ENCODE measurements at regions not wholly inside any gene's neighbourhood (a gene's known extent, or its start where the extent isn't known, plus 50 kb on each side); places are given as distances from the start of the nearest gene placed in this dataset.

GRCh38 chr15:85874236-85874635, 79.5 kb upstream of the KLHL25 start:
- CTCF ChIA-PET (ENCODE audit: partially characterized antibody), result no interaction called here
- no peaks in the 10 kb centered on the region for H3K9me3 ChIP-seq (ENCODE audit: control insufficient read depth in 1 of 2, low read length in 2 of 2)
- H3K27ac Mint-ChIP-seq, result no peak overlapping the region

DNA sequence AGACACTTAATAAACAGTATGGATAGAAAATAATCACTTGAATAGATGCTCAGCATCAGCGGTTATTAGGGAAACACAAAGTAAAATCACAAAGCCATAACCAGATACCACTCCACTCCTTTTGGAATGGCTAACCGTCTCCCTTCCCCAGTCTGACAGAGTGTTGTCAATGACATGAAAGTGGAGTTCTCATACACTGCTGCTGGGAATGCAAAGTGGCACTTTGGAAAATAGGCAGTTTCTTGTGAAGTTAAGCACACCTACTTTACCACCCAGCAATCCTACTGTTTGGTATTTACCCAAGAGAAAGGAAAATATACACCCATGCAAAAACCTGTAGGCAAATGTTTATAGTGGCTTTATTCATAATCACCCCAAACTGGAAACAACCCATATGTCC, 81.0 kb upstream of the KLHL25 start:
- H3K27ac ChIP-seq (ENCODE audit: low read depth, low read length), result no peak overlapping the region
- H3K36me3 Mint-ChIP-seq, result no peaks in the 10 kb centered on the region
- no peak overlapping the region for H3K4me3 ChIP-seq (ENCODE audit: low read length in 2 of 2)
- H3K9me3 Mint-ChIP-seq, result no peaks in the 10 kb centered on the region
- H3K27me3 Mint-ChIP-seq, result peaks cover 40 to 43% of the 10 kb centered on the region in 2 donors
- ChIA-PET POLR2A (ENCODE audit: partially characterized antibody) (no interaction called here), CTCF (ENCODE audit: partially characterized antibody) (no interaction called here)
- intact Hi-C loops (cut with micrococcal nuclease), result no loop called here
- H3K4me1 ChIP-seq (ENCODE audit: insufficient read depth, low read length), result no peaks in the 10 kb centered on the region
- no peak overlapping the region for H3K27ac Mint-ChIP-seq
- no peaks in the 10 kb centered on the region for H3K36me3 ChIP-seq (ENCODE audit: insufficient read depth, low read length)
- no peak overlapping the region for H3K4me3 Mint-ChIP-seq
- DNase-seq, result no peak
- no peaks in the 10 kb centered on the region for H3K9me3 ChIP-seq (ENCODE audit: control insufficient read depth in 1 of 2, low read length in 2 of 2)
- peaks cover 0 to 3% (median 1%) of the 10 kb centered on the region in 4 donors for H3K4me1 Mint-ChIP-seq
- peaks cover 3% of the 10 kb centered on the region for H3K27me3 ChIP-seq (ENCODE audit: insufficient read depth, low read length)

More at GRCh38 chr15:85874236-85874635, 79.5 kb upstream of the KLHL25 start:
- no peaks in the 10 kb centered on the region for H3K36me3 ChIP-seq (ENCODE audit: insufficient read depth, low read length)
- POLR2A ChIA-PET (ENCODE audit: partially characterized antibody), result no interaction called here
- no peak for DNase-seq
- H3K27me3 ChIP-seq (ENCODE audit: insufficient read depth, low read length), result peaks cover 3% of the 10 kb centered on the region
- Mint-ChIP-seq H3K36me3 (no peaks in the 10 kb centered on the region), H3K9me3 (no peaks in the 10 kb centered on the region), H3K4me1 (peaks cover 0 to 2% (median 0%) of the 10 kb centered on the region in 4 donors), H3K27me3 (peaks cover 33 to 41% of the 10 kb centered on the region in 2 donors), H3K4me3 (no peak overlapping the region)
- no peak overlapping the region for H3K27ac ChIP-seq (ENCODE audit: low read depth, low read length)
- H3K4me1 ChIP-seq (ENCODE audit: insufficient read depth, low read length), result no peaks in the 10 kb centered on the region
- intact Hi-C loops (cut with micrococcal nuclease), result no loop called here
- H3K4me3 ChIP-seq (ENCODE audit: low read length in 2 of 2), result no peak overlapping the region

- no peak overlapping the region for H3K27ac ChIP-seq (ENCODE audit: low read depth, low read length)
- H3K36me3 ChIP-seq (ENCODE audit: insufficient read depth, low read length), result no peaks in the 10 kb centered on the region
- H3K27ac Mint-ChIP-seq, result no peak overlapping the region
- intact Hi-C loops (cut with micrococcal nuclease), result no loop called here
- H3K27me3 Mint-ChIP-seq, result peaks cover 33 to 34% of the 10 kb centered on the region in 2 donors
- peaks cover 3% of the 10 kb centered on the region for H3K27me3 ChIP-seq (ENCODE audit: insufficient read depth, low read length)
- H3K4me1 ChIP-seq (ENCODE audit: insufficient read depth, low read length), result no peaks in the 10 kb centered on the region
- POLR2A ChIA-PET (ENCODE audit: partially characterized antibody), result no interaction called here
- H3K36me3 Mint-ChIP-seq, result no peaks in the 10 kb centered on the region
- peaks cover 0 to 8% (median 2%) of the 10 kb centered on the region in 8 donors for H3K9me3 Mint-ChIP-seq
- no peak for DNase-seq
- H3K4me3 ChIP-seq (ENCODE audit: low read length in 2 of 2), result no peak overlapping the region
- peaks cover 0 to 3% (median under 1%) of the 10 kb centered on the region in 4 donors for H3K4me1 Mint-ChIP-seq
- CTCF ChIA-PET (ENCODE audit: partially characterized antibody), result no interaction called here
- no peaks in the 10 kb centered on the region for H3K9me3 ChIP-seq (ENCODE audit: control insufficient read depth in 1 of 2, low read length in 2 of 2)
- no peak overlapping the region for H3K4me3 Mint-ChIP-seq
Measured at GRCh38 chr15:85878828-85879225, 84.1 kb upstream of the KLHL25 start.

GRCh38 chr15:85879334-85880163, 84.8 kb upstream of the KLHL25 start:
- Mint-ChIP-seq H3K4me1 (peaks cover 0 to 3% (median under 1%) of the 10 kb centered on the region in 4 donors), H3K27me3 (peaks cover 34 to 35% of the 10 kb centered on the region in 2 donors), H3K27ac (no peak overlapping the region), H3K9me3 (peaks cover 0 to 8% (median 2%) of the 10 kb centered on the region in 8 donors), H3K36me3 (no peaks in the 10 kb centered on the region), H3K4me3 (no peak overlapping the region)
- ChIA-PET CTCF (ENCODE audit: partially characterized antibody) (no interaction called here), POLR2A (ENCODE audit: partially characterized antibody) (no interaction called here)
- intact Hi-C loops (cut with micrococcal nuclease), result no loop called here
- Histone ChIP-seq H3K4me3 (ENCODE audit: low read length in 2 of 2) (no peak overlapping the region), H3K9me3 (ENCODE audit: control insufficient read depth in 1 of 2, low read length in 2 of 2) (no peaks in the 10 kb centered on the region), H3K36me3 (ENCODE audit: insufficient read depth, low read length) (no peaks in the 10 kb centered on the region), H3K27me3 (ENCODE audit: insufficient read depth, low read length) (peaks cover 3% of the 10 kb centered on the region), H3K4me1 (ENCODE audit: insufficient read depth, low read length) (no peaks in the 10 kb centered on the region), H3K27ac (ENCODE audit: low read depth, low read length) (no peak overlapping the region)
- DNase-seq, result no peak

GRCh38 chr15:85880501-85881190, 85.9 kb upstream of the KLHL25 start:
- Mint-ChIP-seq H3K27ac (peak overlapping the region in 1 of 7 donors; percentile 26), H3K36me3 (no peaks in the 10 kb centered on the region), H3K27me3 (peaks cover 36 to 37% of the 10 kb centered on the region in 2 donors), H3K4me1 (peaks cover 0 to 3% (median under 1%) of the 10 kb centered on the region in 4 donors), H3K9me3 (peaks cover 0 to 8% (median 2%) of the 10 kb centered on the region in 8 donors), H3K4me3 (no peak overlapping the region)
- POLR2A ChIA-PET (ENCODE audit: partially characterized antibody), result no interaction called here
- no peaks in the 10 kb centered on the region for H3K4me1 ChIP-seq (ENCODE audit: insufficient read depth, low read length)
- no peak overlapping the region for H3K4me3 ChIP-seq (ENCODE audit: low read length in 2 of 2)
- peaks cover 3% of the 10 kb centered on the region for H3K27me3 ChIP-seq (ENCODE audit: insufficient read depth, low read length)
- H3K9me3 ChIP-seq (ENCODE audit: control insufficient read depth in 1 of 2, low read length in 2 of 2), result no peaks in the 10 kb centered on the region
- intact Hi-C loops (cut with micrococcal nuclease), result no loop called here
- no peak for DNase-seq
- CTCF ChIA-PET (ENCODE audit: partially characterized antibody), result interaction anchor here (1.0 kb wide), 1 partner anchor 8 kb away, joined by 4 read pairs; no protein-coding TSS in a partner anchor
- H3K36me3 ChIP-seq (ENCODE audit: insufficient read depth, low read length), result no peaks in the 10 kb centered on the region
- no peak overlapping the region for H3K27ac ChIP-seq (ENCODE audit: low read depth, low read length)

DNA sequence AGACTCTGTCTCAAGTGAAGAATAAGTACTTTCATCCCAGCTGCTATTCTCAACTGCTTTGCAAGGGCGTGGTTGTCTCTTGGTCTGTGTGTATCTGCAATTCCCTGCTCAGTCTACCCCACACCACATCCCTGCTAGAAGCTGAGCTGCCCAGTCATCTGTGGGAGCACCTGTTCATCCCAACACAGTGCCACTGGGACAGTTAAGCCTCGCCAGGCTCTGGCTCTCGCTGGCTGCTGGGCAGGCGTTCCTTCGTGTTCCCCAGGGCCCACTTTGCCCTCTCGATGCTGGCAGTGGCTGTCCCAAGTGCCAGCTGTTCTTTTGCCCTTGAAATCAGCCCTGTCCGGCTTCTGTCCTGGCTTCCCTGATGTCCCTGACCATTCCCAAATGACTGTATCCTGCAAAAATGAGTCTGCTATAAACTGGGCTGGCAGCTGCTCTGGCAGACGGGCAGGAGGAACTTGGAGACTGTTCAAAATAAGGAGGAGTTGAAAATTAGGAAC, 91.6 kb upstream of the KLHL25 start:
- H3K9me3 Mint-ChIP-seq, result peaks cover 0 to 8% (median 2%) of the 10 kb centered on the region in 8 donors
- H3K4me3 Mint-ChIP-seq, result peak overlapping the region in 1 of 8 donors; percentile 59
- DNase-seq, result no peak
- H3K27ac Mint-ChIP-seq, result peak overlapping the region in 1 of 7 donors; percentile 74
- H3K4me1 ChIP-seq (ENCODE audit: insufficient read depth, low read length), result no peaks in the 10 kb centered on the region
- peaks cover 19 to 31% of the 10 kb centered on the region in 2 donors for H3K27me3 Mint-ChIP-seq
- H3K36me3 Mint-ChIP-seq, result no peaks in the 10 kb centered on the region
- no peaks in the 10 kb centered on the region for H3K27me3 ChIP-seq (ENCODE audit: insufficient read depth, low read length)
- H3K4me3 ChIP-seq (ENCODE audit: low read length in 2 of 2), result no peak overlapping the region
- H3K27ac ChIP-seq (ENCODE audit: low read depth, low read length), result no peak overlapping the region
- intact Hi-C loops (cut with micrococcal nuclease), result no loop called here
- peaks cover 0 to 2% (median 0%) of the 10 kb centered on the region in 4 donors for H3K4me1 Mint-ChIP-seq
- H3K36me3 ChIP-seq (ENCODE audit: insufficient read depth, low read length), result no peaks in the 10 kb centered on the region
- H3K9me3 ChIP-seq (ENCODE audit: control insufficient read depth in 1 of 2, low read length in 2 of 2), result no peaks in the 10 kb centered on the region
- ChIA-PET CTCF (ENCODE audit: partially characterized antibody) (no interaction called here), POLR2A (ENCODE audit: partially characterized antibody) (interaction anchor here (0.6 kb wide), 1 partner anchor 112 kb away, joined by 3 read pairs; no protein-coding TSS in a partner anchor)

DNA sequence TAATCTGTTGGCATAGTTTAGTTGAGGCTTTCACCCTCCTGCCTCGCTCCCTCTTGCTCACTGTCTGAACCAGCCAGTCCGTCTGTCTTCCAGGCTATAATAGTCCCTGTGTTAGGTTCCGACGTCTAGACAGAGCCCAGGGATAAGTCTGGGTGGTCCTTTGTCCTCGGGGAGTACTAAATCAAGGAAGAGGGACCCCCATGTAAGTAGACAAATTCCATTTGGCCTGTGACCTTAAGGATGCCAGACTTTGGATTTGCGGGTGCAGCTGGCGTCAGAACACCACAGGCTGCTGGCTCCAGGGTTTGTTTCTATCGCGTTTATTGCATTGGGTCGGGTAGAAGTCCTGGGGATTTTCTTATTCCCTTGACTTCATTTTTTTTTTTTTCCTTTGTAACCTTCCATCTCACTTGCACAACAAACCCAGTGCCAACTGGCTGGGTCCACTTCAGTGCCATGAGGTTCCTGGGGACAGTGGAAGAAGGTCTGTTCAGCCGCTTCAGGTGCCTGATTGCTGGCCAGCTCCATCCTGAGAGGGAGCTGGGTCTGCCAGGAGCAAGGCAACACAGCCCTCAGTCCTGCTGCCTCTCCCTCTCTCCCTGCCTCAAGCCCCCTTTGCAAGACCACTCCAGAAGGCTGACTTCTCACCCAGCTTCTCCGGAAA, 95.4 kb upstream of the KLHL25 start:
- Mint-ChIP-seq H3K4me3 (no peak overlapping the region), H3K27me3 (peaks cover 22 to 30% of the 10 kb centered on the region in 2 donors), H3K36me3 (no peaks in the 10 kb centered on the region), H3K9me3 (no peaks in the 10 kb centered on the region), H3K27ac (no peak overlapping the region), H3K4me1 (peaks cover 0 to 2% (median 0%) of the 10 kb centered on the region in 4 donors)
- no peak for DNase-seq
- Histone ChIP-seq H3K4me3 (ENCODE audit: low read length in 2 of 2) (no peak overlapping the region), H3K4me1 (ENCODE audit: insufficient read depth, low read length) (no peaks in the 10 kb centered on the region), H3K36me3 (ENCODE audit: insufficient read depth, low read length) (no peaks in the 10 kb centered on the region), H3K27me3 (ENCODE audit: insufficient read depth, low read length) (peaks cover 8% of the 10 kb centered on the region), H3K27ac (ENCODE audit: low read depth, low read length) (no peak overlapping the region), H3K9me3 (ENCODE audit: control insufficient read depth in 1 of 2, low read length in 2 of 2) (no peaks in the 10 kb centered on the region)
- ChIA-PET CTCF (ENCODE audit: partially characterized antibody) (no interaction called here), POLR2A (ENCODE audit: partially characterized antibody) (no interaction called here)
- intact Hi-C loops (cut with micrococcal nuclease), result no loop called here

All from CD4-positive, alpha-beta memory T cell (primary cell).